ENCODE measurements at regions not wholly inside any gene's neighbourhood (a gene's known extent, or its start where the extent isn't known, plus 50 kb on each side); places are given as distances from the start of the nearest gene placed in this dataset.

DNA sequence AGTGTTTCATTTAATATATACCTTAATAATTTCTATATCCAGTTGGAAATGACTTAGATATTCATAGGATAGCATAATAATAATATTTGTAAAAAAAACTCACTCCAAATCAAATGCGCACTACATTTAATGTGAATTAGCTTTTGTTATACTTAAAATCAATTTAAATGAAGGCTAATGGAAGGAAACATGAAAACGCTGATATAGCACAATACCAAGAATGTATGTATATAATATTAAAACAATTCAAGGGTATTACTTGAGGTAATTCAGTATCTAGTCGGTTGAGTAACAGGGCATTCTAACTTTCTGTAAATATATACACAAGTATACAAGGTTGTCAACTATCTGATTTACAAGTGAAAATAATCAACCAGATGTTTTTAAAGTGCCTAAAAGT is 307.1 kb upstream of the TEX13C start:
- Histone ChIP-seq H3K27ac (no peak overlapping the region), H3K36me3 (no peaks in the 10 kb centered on the region), H3K27me3 (no peaks in the 10 kb centered on the region), H3K4me1 (no peaks in the 10 kb centered on the region), H3K4me3 (no peak overlapping the region), H3K9me3 (no peaks in the 10 kb centered on the region)
- WGBS, 2 donors = 68 to 73% methylated on average over 3 of the region's 3 CpGs
- intact Hi-C loops (cut with DNase I) = no loop called here
- DNase-seq = no peak
- TF ChIP-seq, protein P1, sequence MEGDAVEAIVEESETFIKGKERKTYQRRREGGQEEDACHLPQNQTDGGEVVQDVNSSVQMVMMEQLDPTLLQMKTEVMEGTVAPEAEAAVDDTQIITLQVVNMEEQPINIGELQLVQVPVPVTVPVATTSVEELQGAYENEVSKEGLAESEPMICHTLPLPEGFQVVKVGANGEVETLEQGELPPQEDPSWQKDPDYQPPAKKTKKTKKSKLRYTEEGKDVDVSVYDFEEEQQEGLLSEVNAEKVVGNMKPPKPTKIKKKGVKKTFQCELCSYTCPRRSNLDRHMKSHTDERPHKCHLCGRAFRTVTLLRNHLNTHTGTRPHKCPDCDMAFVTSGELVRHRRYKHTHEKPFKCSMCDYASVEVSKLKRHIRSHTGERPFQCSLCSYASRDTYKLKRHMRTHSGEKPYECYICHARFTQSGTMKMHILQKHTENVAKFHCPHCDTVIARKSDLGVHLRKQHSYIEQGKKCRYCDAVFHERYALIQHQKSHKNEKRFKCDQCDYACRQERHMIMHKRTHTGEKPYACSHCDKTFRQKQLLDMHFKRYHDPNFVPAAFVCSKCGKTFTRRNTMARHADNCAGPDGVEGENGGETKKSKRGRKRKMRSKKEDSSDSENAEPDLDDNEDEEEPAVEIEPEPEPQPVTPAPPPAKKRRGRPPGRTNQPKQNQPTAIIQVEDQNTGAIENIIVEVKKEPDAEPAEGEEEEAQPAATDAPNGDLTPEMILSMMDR (IDR thresholded peaks at IDR 0.05) = no peak
- no peak for ATAC-seq
- FAIRE-seq = no peak

DNA sequence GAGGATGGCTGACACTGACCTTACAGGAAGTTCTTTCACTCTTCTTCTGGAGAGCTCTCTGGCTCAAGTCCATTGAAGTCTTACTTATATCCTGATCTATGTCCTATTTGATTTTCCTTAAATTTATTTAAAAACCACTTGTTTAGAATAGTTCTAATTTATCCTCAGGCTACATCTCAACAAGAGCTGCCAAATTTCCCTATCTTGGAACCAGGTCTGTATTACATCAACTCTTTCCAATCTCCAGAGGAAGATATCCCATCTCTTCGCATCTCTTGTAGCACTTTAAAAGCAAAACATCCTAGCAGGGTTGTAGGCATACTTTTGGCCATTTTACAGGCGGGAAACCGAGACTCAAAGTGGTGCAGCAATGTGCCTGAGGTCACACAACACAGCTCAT is 290.5 kb upstream of the TEX13C start:
- FAIRE-seq (no peak), DNase-seq (no peak), ATAC-seq (no peak)
- intact Hi-C loops (cut with DNase I) = no loop called here
- H3K27me3 ChIP-seq = peaks cover 0 to 4% (median 0%) of the 10 kb centered on the region in 4 donors
- H3K4me1 ChIP-seq = no peaks in the 10 kb centered on the region
- H3K9me3 ChIP-seq = no peaks in the 10 kb centered on the region
- 53 to 61% methylated on average over 3 of the region's 3 CpGs for WGBS, 2 donors
- H3K4me3 ChIP-seq = no peak overlapping the region
- TF ChIP-seq, protein P1 (IDR thresholded peaks at IDR 0.05) = no peak
- H3K27ac ChIP-seq = no peak overlapping the region
- no peaks in the 10 kb centered on the region for H3K36me3 ChIP-seq
